ENCODE measurements at regions not wholly inside any gene's neighbourhood (a gene's known extent, or its start where the extent isn't known, plus 50 kb on each side); places are given as distances from the start of the nearest gene placed in this dataset.

- Histone ChIP-seq H3K36me3 (ENCODE audit: control insufficient read depth, insufficient read depth, low read length) (no peaks in the 10 kb centered on the region), H3K27me3 (ENCODE audit: control insufficient read depth, insufficient read depth, low read length) (no peaks in the 10 kb centered on the region), H3K4me3 (ENCODE audit: low read depth, low read length) (no peak overlapping the region)
- TF ChIP-seq CTCF (IDR thresholded peaks at IDR 0.05; ENCODE audit: insufficient read depth, low read length, poor library complexity, severe bottlenecking): no peak
- DNase-seq (ENCODE audit: low read depth): no peak
Observed at GRCh38 chr2:204434660-204435462, 110.4 kb upstream of the PARD3B start.

GRCh38 chr2:204436230-204436629, 109.0 kb upstream of the PARD3B start:
- no peak for DNase-seq (ENCODE audit: low read depth)

GRCh38 chr2:204437408-204437807, 107.9 kb upstream of the PARD3B start:
- no peak overlapping the region for H3K4me3 ChIP-seq (ENCODE audit: low read depth, low read length)
- TF ChIP-seq CTCF (IDR thresholded peaks at IDR 0.05; ENCODE audit: insufficient read depth, low read length, poor library complexity, severe bottlenecking): no peak
- no peak for DNase-seq (ENCODE audit: low read depth)
- H3K36me3 ChIP-seq (ENCODE audit: control insufficient read depth, insufficient read depth, low read length): no peaks in the 10 kb centered on the region
- no peaks in the 10 kb centered on the region for H3K27me3 ChIP-seq (ENCODE audit: control insufficient read depth, insufficient read depth, low read length)

More at GRCh38 chr2:204436230-204436629, 109.0 kb upstream of the PARD3B start:
- Histone ChIP-seq H3K4me3 (ENCODE audit: low read depth, low read length) (no peak overlapping the region), H3K27me3 (ENCODE audit: control insufficient read depth, insufficient read depth, low read length) (no peaks in the 10 kb centered on the region), H3K36me3 (ENCODE audit: control insufficient read depth, insufficient read depth, low read length) (no peaks in the 10 kb centered on the region)
- no peak for TF ChIP-seq CTCF (IDR thresholded peaks at IDR 0.05; ENCODE audit: insufficient read depth, low read length, poor library complexity, severe bottlenecking)

- Histone ChIP-seq H3K4me3 (ENCODE audit: low read depth, low read length) (no peak overlapping the region), H3K36me3 (ENCODE audit: control insufficient read depth, insufficient read depth, low read length) (no peaks in the 10 kb centered on the region), H3K27me3 (ENCODE audit: control insufficient read depth, insufficient read depth, low read length) (no peaks in the 10 kb centered on the region)
- DNase-seq (ENCODE audit: low read depth): no peak
- no peak for TF ChIP-seq CTCF (IDR thresholded peaks at IDR 0.05; ENCODE audit: insufficient read depth, low read length, poor library complexity, severe bottlenecking)
Observed at GRCh38 chr2:204437815-204438756, 107.2 kb upstream of the PARD3B start.

GRCh38 chr2:204441316-204441715, 104.0 kb upstream of the PARD3B start:
- H3K36me3 ChIP-seq (ENCODE audit: control insufficient read depth, insufficient read depth, low read length): no peaks in the 10 kb centered on the region
- no peak for TF ChIP-seq CTCF (IDR thresholded peaks at IDR 0.05; ENCODE audit: insufficient read depth, low read length, poor library complexity, severe bottlenecking)
- no peaks in the 10 kb centered on the region for H3K27me3 ChIP-seq (ENCODE audit: control insufficient read depth, insufficient read depth, low read length)
- no peak overlapping the region for H3K4me3 ChIP-seq (ENCODE audit: low read depth, low read length)
- DNase-seq (ENCODE audit: low read depth): peak; percentile 21
